CD8-positive, alpha-beta memory T cell (primary cell): ENCODE measurements at regions not wholly inside any gene's neighbourhood (a gene's known extent, or its start where the extent isn't known, plus 50 kb on each side); places are given as distances from the start of the nearest gene placed in this dataset.
"Not testable (repeated sequence)": the region's sequence is repeated elsewhere in the genome, so short reads cannot be mapped to it uniquely, and the experiment has no call there.

Experiments
- CTCF ChIA-PET: fragments of 350-600 bp; sonication (Branson Sonifier 250); formaldehyde crosslinking; loops from one replicate; lab custom pipeline; 2021; ENCODE audit warnings: antibody characterized with exemption; lab: Charles Lee
- POLR2A ChIA-PET: fragments of 350-600 bp; sonication (Branson Sonifier 250); formaldehyde crosslinking; loops from one replicate; lab custom pipeline; 2021; ENCODE audit warnings: antibody characterized with exemption; lab: Charles Lee
- DNase-seq, 5 donors: peaks; one replicate each; pipeline versions ENCODE4 v3.0.0 to v3.0.0-alpha.2; 2020 to 2022; ENCODE audit warnings: mixed read lengths in 1 of 5
- H3K27ac ChIP-seq: one replicate; pipeline ENCODE4 v1.7.0; 2013; ENCODE audit warnings: low read depth, mild to moderate bottlenecking, low read length, moderate library complexity
- H3K27me3 ChIP-seq: 2 replicates; pipeline ENCODE4 v1.7.0; 2013; ENCODE audit warnings: low read length, mild to moderate bottlenecking; ENCODE audit not compliant: insufficient read depth, poor library complexity, severe bottlenecking
- H3K36me3 ChIP-seq: 2 replicates; pipeline ENCODE4 v1.7.0; 2013; ENCODE audit warnings: mild to moderate bottlenecking, low read length, moderate library complexity; ENCODE audit not compliant: insufficient read depth
- H3K4me1 ChIP-seq: 2 replicates; pipeline ENCODE4 v1.7.0; 2013; ENCODE audit warnings: mild to moderate bottlenecking, low read length, moderate library complexity; ENCODE audit not compliant: insufficient read depth
- H3K4me3 ChIP-seq: 2 replicates; pipeline ENCODE4 v1.7.0; 2013; ENCODE audit warnings: mild to moderate bottlenecking, low read length
- H3K9me3 ChIP-seq: 2 replicates; pipeline ENCODE4 v1.7.0; 2013; ENCODE audit warnings: mild to moderate bottlenecking, low read length
- H3K27ac Mint-ChIP-seq, 8 donors: one replicate each; pipeline ENCODE4 v1.8.0; 2020 to 2021; ENCODE audit warnings: mixed read lengths in 8 of 8, mild to moderate bottlenecking in 6 of 8, inconsistent platforms in 3 of 8, moderate library complexity in 3 of 8
- H3K27me3 Mint-ChIP-seq, 2 donors: one replicate each; pipeline ENCODE4 v1.8.0; 2020 to 2021; ENCODE audit warnings: mixed read lengths in 2 of 2, mild to moderate bottlenecking in 1 of 2, moderate library complexity in 1 of 2
- H3K36me3 Mint-ChIP-seq, 3 donors: one replicate each; pipeline ENCODE4 v1.8.0; 2020 to 2021; ENCODE audit warnings: mixed read lengths in 3 of 3, inconsistent platforms in 1 of 3, mild to moderate bottlenecking in 1 of 3
- H3K4me1 Mint-ChIP-seq, 3 donors: one replicate each; pipeline ENCODE4 v1.8.0; 2020 to 2021; ENCODE audit warnings: mixed read lengths in 3 of 3, inconsistent platforms in 1 of 3, mild to moderate bottlenecking in 1 of 3
- H3K4me3 Mint-ChIP-seq, 7 donors: one replicate each; pipeline ENCODE4 v1.8.0; 2020 to 2021; ENCODE audit warnings: mixed read lengths in 7 of 7, mild to moderate bottlenecking in 6 of 7, moderate library complexity in 4 of 7, inconsistent platforms in 2 of 7
- H3K9me3 Mint-ChIP-seq, 5 donors: one replicate each; pipeline ENCODE4 v1.8.0; 2020 to 2022; ENCODE audit warnings: mixed read lengths in 5 of 5, mild to moderate bottlenecking in 3 of 5, moderate library complexity in 2 of 5, inconsistent platforms in 1 of 5

DNA sequence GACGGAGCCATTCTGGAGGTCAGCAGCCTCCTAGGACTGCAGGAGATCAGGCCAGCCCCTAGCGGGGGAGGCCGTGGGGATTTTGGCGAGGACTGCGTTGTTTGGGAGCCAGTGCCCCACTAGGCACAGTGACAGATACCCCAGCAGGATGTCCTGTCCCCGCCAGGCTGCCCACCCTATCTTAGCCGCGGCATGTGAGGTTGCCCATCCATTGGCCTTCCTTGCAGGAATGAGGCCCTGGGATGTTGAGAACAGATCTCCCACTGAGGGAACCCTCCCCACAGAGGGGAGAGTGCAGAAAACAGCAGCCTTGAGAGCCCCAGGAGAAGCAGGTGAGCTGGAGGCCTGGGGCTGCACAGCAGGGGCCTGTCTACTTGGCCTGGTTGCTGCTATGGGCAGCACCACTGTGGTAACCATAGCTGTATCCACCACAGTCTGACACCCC lies 385.5 kb downstream of the TMEM121 start:
- POLR2A ChIA-PET, H3K4me1 ChIP-seq, H3K4me3 ChIP-seq, H3K27me3 Mint-ChIP-seq, H3K4me1 Mint-ChIP-seq, H3K27me3 ChIP-seq, H3K36me3 Mint-ChIP-seq, DNase-seq, CTCF ChIA-PET, H3K9me3 Mint-ChIP-seq, H3K27ac ChIP-seq, H3K27ac Mint-ChIP-seq, H3K4me3 Mint-ChIP-seq, H3K9me3 ChIP-seq, H3K36me3 ChIP-seq: not testable (repeated sequence)

DNA sequence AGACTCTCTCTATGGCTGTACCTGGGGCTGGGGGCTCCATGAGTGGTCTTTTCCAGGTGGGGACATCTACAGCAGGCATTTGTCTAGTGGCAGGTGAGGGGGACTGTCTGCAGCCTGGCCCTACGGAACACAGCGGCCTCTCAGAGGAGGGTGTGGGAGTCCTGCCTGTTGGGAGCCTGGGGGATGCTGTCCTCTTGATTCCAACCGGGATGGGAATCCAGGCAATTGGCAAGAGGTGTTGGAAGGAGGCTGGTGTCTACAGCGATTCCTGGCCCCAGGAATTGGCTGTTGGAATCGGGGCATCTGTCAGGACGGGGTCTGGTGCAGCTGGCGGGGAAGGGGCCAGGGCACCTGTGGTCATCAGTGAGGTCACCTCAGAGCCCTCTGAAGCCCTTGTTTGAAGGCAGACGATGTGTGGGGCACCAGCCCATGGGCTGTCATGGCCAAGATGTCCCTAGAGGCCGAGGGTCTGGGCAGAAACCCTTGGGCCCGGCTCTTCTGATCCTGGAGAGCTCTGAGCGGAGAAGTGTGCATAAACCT lies 386.3 kb downstream of the TMEM121 start:
- no peak overlapping the region for H3K27ac ChIP-seq
- H3K4me3 Mint-ChIP-seq: no peak overlapping the region
- H3K27me3 ChIP-seq: no peaks in the 10 kb centered on the region
- no peak for DNase-seq
- H3K36me3 ChIP-seq: no peaks in the 10 kb centered on the region
- H3K27me3 Mint-ChIP-seq: peaks cover 0 to 3% of the 10 kb centered on the region in 2 donors
- H3K27ac Mint-ChIP-seq: peak overlapping the region in 1 of 8 donors; percentile 88
- no peaks in the 10 kb centered on the region for H3K36me3 Mint-ChIP-seq
- POLR2A ChIA-PET: no interaction called here
- H3K4me1 Mint-ChIP-seq: peaks cover 0 to 4% (median 0%) of the 10 kb centered on the region in 3 donors
- CTCF ChIA-PET: no interaction called here
- H3K4me3 ChIP-seq: no peak overlapping the region
- H3K9me3 Mint-ChIP-seq: peaks cover 0 to 9% (median 4%) of the 10 kb centered on the region in 5 donors
- no peaks in the 10 kb centered on the region for H3K9me3 ChIP-seq
- H3K4me1 ChIP-seq: no peaks in the 10 kb centered on the region

GRCh38 chr14:105913221-105913620 lies 386.8 kb downstream of the TMEM121 start:
- Mint-ChIP-seq H3K9me3 (peaks cover 0 to 9% (median 4%) of the 10 kb centered on the region in 5 donors), H3K36me3 (no peaks in the 10 kb centered on the region), H3K4me3 (no peak overlapping the region), H3K4me1 (peaks cover 0 to 4% (median 0%) of the 10 kb centered on the region in 3 donors), H3K27ac (no peak overlapping the region), H3K27me3 (peaks cover 0 to 3% of the 10 kb centered on the region in 2 donors)
- Histone ChIP-seq H3K36me3 (no peaks in the 10 kb centered on the region), H3K9me3 (no peaks in the 10 kb centered on the region), H3K27ac (no peak overlapping the region), H3K4me3 (no peak overlapping the region), H3K27me3 (no peaks in the 10 kb centered on the region), H3K4me1 (no peaks in the 10 kb centered on the region)
- CTCF ChIA-PET: no interaction called here
- POLR2A ChIA-PET: no interaction called here
- DNase-seq: no peak

DNA sequence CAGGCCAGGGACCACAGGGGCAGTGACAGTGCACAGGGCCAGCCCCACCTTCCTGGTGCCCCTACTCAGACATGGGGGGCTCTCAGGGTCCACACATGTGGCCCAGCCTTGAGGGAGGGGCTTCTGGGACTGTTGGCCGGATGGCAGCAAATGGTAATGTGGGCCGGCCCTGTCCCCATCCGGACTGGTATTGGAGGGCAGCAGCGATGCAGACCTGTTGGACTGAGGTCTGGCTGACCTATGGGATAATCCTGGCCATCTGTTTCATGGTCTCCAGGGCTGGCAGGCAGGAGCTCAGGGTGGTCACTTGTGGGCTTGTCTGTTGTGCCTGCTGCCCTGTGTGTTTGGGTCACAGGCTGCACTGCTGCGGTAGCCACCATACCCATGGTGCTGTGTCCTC lies 387.5 kb downstream of the TMEM121 start:
- H3K4me1 ChIP-seq: no peaks in the 10 kb centered on the region
- H3K27ac ChIP-seq: no peak overlapping the region
- no peaks in the 10 kb centered on the region for H3K9me3 ChIP-seq
- no peaks in the 10 kb centered on the region for H3K36me3 ChIP-seq
- DNase-seq: no peak
- ChIA-PET CTCF (no interaction called here), POLR2A (no interaction called here)
- Mint-ChIP-seq H3K4me3 (no peak overlapping the region), H3K27ac (no peak overlapping the region), H3K36me3 (no peaks in the 10 kb centered on the region), H3K4me1 (no peaks in the 10 kb centered on the region), H3K27me3 (peaks cover 0 to 3% of the 10 kb centered on the region in 2 donors), H3K9me3 (peaks cover 0 to 9% (median 4%) of the 10 kb centered on the region in 5 donors)
- no peak overlapping the region for H3K4me3 ChIP-seq
- no peaks in the 10 kb centered on the region for H3K27me3 ChIP-seq

DNA sequence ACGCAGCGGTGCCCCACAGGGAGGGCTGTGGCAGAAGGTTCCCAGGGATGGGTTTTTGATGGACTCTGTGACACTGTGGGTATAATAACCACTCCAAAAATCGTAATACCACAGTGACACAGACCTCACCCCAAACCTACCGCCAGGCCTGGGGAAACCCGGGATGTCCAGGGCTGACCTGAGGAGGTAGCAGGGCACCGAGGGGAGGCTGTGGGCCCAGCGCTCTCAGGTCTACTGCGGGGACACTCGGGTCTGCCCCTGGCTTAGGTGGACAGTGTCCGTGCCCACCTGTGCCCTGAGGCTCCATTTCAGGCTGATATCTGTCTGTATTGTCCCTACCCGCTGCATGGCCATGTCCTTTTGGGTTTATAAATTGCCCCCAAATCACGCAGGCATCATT lies 387.9 kb downstream of the TMEM121 start:
- H3K4me1 ChIP-seq, CTCF ChIA-PET, H3K4me1 Mint-ChIP-seq, H3K9me3 ChIP-seq, H3K4me3 Mint-ChIP-seq, H3K36me3 Mint-ChIP-seq, H3K9me3 Mint-ChIP-seq, H3K36me3 ChIP-seq, H3K27me3 ChIP-seq, H3K4me3 ChIP-seq, H3K27me3 Mint-ChIP-seq, H3K27ac Mint-ChIP-seq, H3K27ac ChIP-seq, DNase-seq, POLR2A ChIA-PET: not testable (repeated sequence)

- H3K27ac ChIP-seq: no peak overlapping the region
- no peaks in the 10 kb centered on the region for H3K4me1 ChIP-seq
- H3K4me3 ChIP-seq: no peak overlapping the region
- Mint-ChIP-seq H3K27ac (no peak overlapping the region), H3K36me3 (no peaks in the 10 kb centered on the region), H3K4me3 (no peak overlapping the region), H3K9me3 (peaks cover 0 to 9% (median 4%) of the 10 kb centered on the region in 5 donors), H3K27me3 (peaks cover 0 to 3% of the 10 kb centered on the region in 2 donors), H3K4me1 (no peaks in the 10 kb centered on the region)
- no peaks in the 10 kb centered on the region for H3K9me3 ChIP-seq
- ChIA-PET CTCF (no interaction called here), POLR2A (no interaction called here)
- H3K27me3 ChIP-seq: no peaks in the 10 kb centered on the region
- H3K36me3 ChIP-seq: no peaks in the 10 kb centered on the region
- no peak for DNase-seq
Measured at GRCh38 chr14:105914738-105915385, 388.5 kb downstream of the TMEM121 start.

DNA sequence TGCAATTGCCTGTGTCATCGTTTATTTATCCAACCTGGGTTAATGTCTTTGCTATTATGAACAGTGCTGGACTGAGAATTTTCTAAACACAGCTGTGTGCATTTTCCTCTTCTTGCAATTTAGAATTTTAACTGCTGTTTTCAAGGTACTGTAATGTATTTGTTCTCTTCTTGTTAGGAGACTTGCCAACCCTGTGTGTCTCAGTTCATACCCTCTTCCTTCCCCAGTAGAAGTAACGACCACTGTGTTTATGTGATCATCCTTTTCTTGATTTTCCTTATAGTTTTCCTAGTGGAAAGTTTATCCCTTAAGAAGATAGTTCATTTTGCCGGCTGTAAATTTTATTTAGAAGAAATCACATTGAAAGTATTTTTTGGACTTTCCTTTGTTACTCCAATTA lies 389.2 kb downstream of the TMEM121 start:
- H3K27ac Mint-ChIP-seq, H3K27ac ChIP-seq, CTCF ChIA-PET, H3K4me3 ChIP-seq, H3K27me3 Mint-ChIP-seq, H3K4me3 Mint-ChIP-seq, H3K9me3 Mint-ChIP-seq, H3K4me1 Mint-ChIP-seq, H3K27me3 ChIP-seq, POLR2A ChIA-PET, DNase-seq, H3K9me3 ChIP-seq, H3K36me3 ChIP-seq, H3K4me1 ChIP-seq, H3K36me3 Mint-ChIP-seq: not testable (repeated sequence)

DNA sequence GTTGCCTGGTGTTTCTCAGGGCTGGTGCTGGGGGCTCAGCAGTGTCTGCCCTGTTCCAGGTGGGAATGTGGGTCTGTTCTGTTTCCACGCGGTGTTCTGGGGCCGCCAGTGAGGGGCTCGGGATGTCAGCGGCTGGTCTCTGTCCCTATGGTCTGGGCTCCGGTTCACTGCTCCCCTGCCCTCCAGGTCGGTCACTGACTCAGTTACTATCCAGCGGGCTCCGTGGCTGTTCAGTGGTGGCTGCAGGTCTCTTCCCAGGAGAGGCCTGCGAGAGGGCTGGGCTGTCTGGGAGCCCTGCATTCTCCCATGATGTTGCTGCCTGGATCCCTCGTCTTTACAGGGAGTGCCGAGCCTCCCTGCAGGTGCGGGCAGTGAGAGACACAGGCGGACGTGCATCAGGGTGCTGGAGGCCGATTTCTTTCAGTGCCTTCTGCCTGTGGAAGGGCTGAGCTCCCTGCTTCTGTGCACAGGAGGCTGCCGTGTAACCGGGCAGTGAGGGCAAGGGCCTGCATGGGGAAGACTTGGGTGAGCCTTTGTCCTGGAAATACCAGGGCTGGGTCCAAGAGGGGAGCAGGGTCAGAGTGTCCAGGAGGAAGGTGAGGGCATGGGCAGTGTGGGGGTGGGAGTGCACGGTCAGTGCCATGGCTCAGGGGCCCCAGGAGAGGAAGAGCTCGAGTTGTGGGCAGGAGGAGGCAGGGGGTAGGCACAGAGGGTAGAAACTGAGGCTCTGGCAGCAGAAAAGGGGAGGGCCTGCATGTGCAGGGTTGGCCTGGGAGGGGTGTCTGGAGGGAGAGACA lies 391.0 kb downstream of the TMEM121 start:
- DNase-seq, POLR2A ChIA-PET, H3K4me3 Mint-ChIP-seq, H3K4me1 ChIP-seq, H3K36me3 ChIP-seq, H3K27ac ChIP-seq, H3K27me3 ChIP-seq, H3K4me1 Mint-ChIP-seq, H3K4me3 ChIP-seq, H3K36me3 Mint-ChIP-seq, H3K9me3 ChIP-seq, H3K27me3 Mint-ChIP-seq, H3K9me3 Mint-ChIP-seq, CTCF ChIA-PET: not testable (repeated sequence)
- peak overlapping the region in 1 of 8 donors; percentile 42 for H3K27ac Mint-ChIP-seq
